Activated CD4-positive, alpha-beta T cell treated with anti-CD3 and anti-CD28 coated beads for 36 hours (primary cell): ENCODE measurements at regions not wholly inside any gene's neighbourhood (a gene's known extent, or its start where the extent isn't known, plus 50 kb on each side); places are given as distances from the start of the nearest gene placed in this dataset.

Experiments
- ATAC-seq: fragments of 200-7000 bp; cut with Tn5 transposase; one replicate; pipeline ENCODE4 v1.10.0; 2021; ENCODE audit warnings: mild to moderate bottlenecking, moderate library complexity
- CTCF ChIA-PET: fragments of 350-600 bp; sonication (Branson Sonifier 250); formaldehyde crosslinking; loops from one replicate; lab custom pipeline; 2021; ENCODE audit warnings: antibody characterized with exemption; lab: Charles Lee
- POLR2A ChIA-PET: fragments of 350-600 bp; sonication (Branson Sonifier 250); formaldehyde crosslinking; loops from one replicate; lab custom pipeline; 2021; ENCODE audit warnings: antibody characterized with exemption, inconsistent platforms; lab: Charles Lee
- DNase-seq: peaks from one replicate; pipeline ENCODE4 v3.0.0-alpha.2; 2020
- H3K27ac Mint-ChIP-seq: one replicate; pipeline ENCODE4 v1.8.0; 2021; ENCODE audit warnings: mixed read lengths
- H3K27me3 Mint-ChIP-seq: one replicate; pipeline ENCODE4 v1.8.0; 2021; ENCODE audit warnings: mixed read lengths
- H3K36me3 Mint-ChIP-seq: one replicate; pipeline ENCODE4 v1.8.0; 2021; ENCODE audit warnings: low read depth, mixed read lengths
- H3K4me1 Mint-ChIP-seq: one replicate; pipeline ENCODE4 v1.8.0; 2021; ENCODE audit warnings: mixed read lengths
- H3K4me3 Mint-ChIP-seq: one replicate; pipeline ENCODE4 v1.8.0; 2021; ENCODE audit warnings: mild to moderate bottlenecking, moderate library complexity, mixed read lengths
- H3K9me3 Mint-ChIP-seq: one replicate; pipeline ENCODE4 v1.8.0; 2021; ENCODE audit warnings: low read depth, mixed read lengths
- intact Hi-C, 2 experiments: fragments of 100-400 bp; cut with DNase I in 1 of 2; cut with micrococcal nuclease in 1 of 2; formaldehyde crosslinking; loops; one replicate each; pipeline versions ENCODE4 v1.14.2 to v1.15.1; 2022 to 2024; cut with DNase I, micrococcal nuclease

GRCh38 chr4:72971572-72971971 is 97.9 kb downstream of the COX18 start:
- H3K27me3 Mint-ChIP-seq, result peaks cover 14% of the 10 kb centered on the region
- no peaks in the 10 kb centered on the region for H3K9me3 Mint-ChIP-seq
- CTCF ChIA-PET, result interaction anchor here (1.5 kb wide), 1 partner anchor 26 kb away, joined by 3 read pairs; no protein-coding TSS in a partner anchor
- H3K36me3 Mint-ChIP-seq, result no peaks in the 10 kb centered on the region
- no peak overlapping the region for H3K4me3 Mint-ChIP-seq
- no peak for ATAC-seq
- H3K4me1 Mint-ChIP-seq, result no peaks in the 10 kb centered on the region
- no peak for DNase-seq
- POLR2A ChIA-PET, result no interaction called here
- H3K27ac Mint-ChIP-seq, result no peak overlapping the region
- intact Hi-C loops, result no loop called here

- Mint-ChIP-seq H3K27ac (no peak overlapping the region), H3K9me3 (no peaks in the 10 kb centered on the region), H3K36me3 (no peaks in the 10 kb centered on the region), H3K27me3 (peaks cover 14% of the 10 kb centered on the region), H3K4me3 (no peak overlapping the region), H3K4me1 (no peaks in the 10 kb centered on the region)
- DNase-seq (no peak), ATAC-seq (no peak)
- intact Hi-C loops, result no loop called here
- ChIA-PET POLR2A (no interaction called here), CTCF (interaction anchor here (0.6 to 1.0 kb wide), 2 partner anchors 20 to 281 kb away, joined by 3 read pairs; no protein-coding TSS in a partner anchor)
These were observed 98.8 kb downstream of the COX18 start for GRCh38 chr4:72970756-72971155.

GRCh38 chr4:72969976-72970375 is 99.5 kb downstream of the COX18 start:
- no peak overlapping the region for H3K27ac Mint-ChIP-seq
- H3K4me1 Mint-ChIP-seq, result no peaks in the 10 kb centered on the region
- ATAC-seq (no peak), DNase-seq (no peak)
- ChIA-PET CTCF (no interaction called here), POLR2A (no interaction called here)
- H3K9me3 Mint-ChIP-seq, result no peaks in the 10 kb centered on the region
- no peak overlapping the region for H3K4me3 Mint-ChIP-seq
- peaks cover 14% of the 10 kb centered on the region for H3K27me3 Mint-ChIP-seq
- intact Hi-C loops, result no loop called here
- H3K36me3 Mint-ChIP-seq, result no peaks in the 10 kb centered on the region

GRCh38 chr4:72966652-72967051 is 102.9 kb downstream of the COX18 start:
- ATAC-seq, result peak; percentile 49
- no peaks in the 10 kb centered on the region for H3K4me1 Mint-ChIP-seq
- intact Hi-C loops, result no loop called here

GRCh38 chr4:72959411-72959810 is 110.1 kb downstream of the COX18 start:
- intact Hi-C loops, result no loop called here
- Mint-ChIP-seq H3K9me3 (peaks cover 18% of the 10 kb centered on the region), H3K4me1 (no peaks in the 10 kb centered on the region), H3K36me3 (peaks cover 1% of the 10 kb centered on the region), H3K27me3 (peaks cover 28% of the 10 kb centered on the region), H3K27ac (no peak overlapping the region), H3K4me3 (no peak overlapping the region)
- CTCF ChIA-PET, result no interaction called here
- no peak for ATAC-seq
- POLR2A ChIA-PET, result no interaction called here
- no peak for DNase-seq

More at GRCh38 chr4:72966652-72967051, 102.9 kb downstream of the COX18 start:
- Mint-ChIP-seq H3K27me3 (peaks cover 20% of the 10 kb centered on the region), H3K36me3 (no peaks in the 10 kb centered on the region), H3K4me3 (no peak overlapping the region), H3K9me3 (peaks cover 8% of the 10 kb centered on the region), H3K27ac (no peak overlapping the region)
- POLR2A ChIA-PET, result no interaction called here
- peak; percentile 19 for DNase-seq
- CTCF ChIA-PET, result no interaction called here

GRCh38 chr4:72954811-72955210 is 114.7 kb downstream of the COX18 start:
- CTCF ChIA-PET, result no interaction called here

GRCh38 chr4:72953571-72953970 is 115.9 kb downstream of the COX18 start:
- intact Hi-C loops, result no loop called here
- ChIA-PET POLR2A (no interaction called here), CTCF (no interaction called here)

More at GRCh38 chr4:72954811-72955210, 114.7 kb downstream of the COX18 start:
- Mint-ChIP-seq H3K27ac (no peak overlapping the region), H3K9me3 (peaks cover 8% of the 10 kb centered on the region), H3K27me3 (peaks cover 18% of the 10 kb centered on the region), H3K4me3 (no peak overlapping the region), H3K4me1 (peaks cover 8% of the 10 kb centered on the region), H3K36me3 (peaks cover 1% of the 10 kb centered on the region)
- ATAC-seq, result no peak
- intact Hi-C loops, result no loop called here
- POLR2A ChIA-PET, result no interaction called here
- no peak for DNase-seq

GRCh38 chr4:72951628-72952027 is 117.9 kb downstream of the COX18 start:
- Mint-ChIP-seq H3K9me3 (peaks cover 2% of the 10 kb centered on the region), H3K4me1 (peaks cover 8% of the 10 kb centered on the region), H3K27me3 (peaks cover 11% of the 10 kb centered on the region), H3K27ac (no peak overlapping the region), H3K4me3 (no peak overlapping the region), H3K36me3 (no peaks in the 10 kb centered on the region)
- no peak for DNase-seq
- POLR2A ChIA-PET, result no interaction called here
- intact Hi-C loops, result no loop called here
- peak; percentile 77 for ATAC-seq
- CTCF ChIA-PET, result no interaction called here

More at GRCh38 chr4:72953571-72953970, 115.9 kb downstream of the COX18 start:
- H3K4me3 Mint-ChIP-seq, result no peak overlapping the region
- peaks cover 16% of the 10 kb centered on the region for H3K27me3 Mint-ChIP-seq
- DNase-seq, result no peak
- H3K9me3 Mint-ChIP-seq, result no peaks in the 10 kb centered on the region
- H3K4me1 Mint-ChIP-seq, result peaks cover 8% of the 10 kb centered on the region
- no peaks in the 10 kb centered on the region for H3K36me3 Mint-ChIP-seq
- no peak overlapping the region for H3K27ac Mint-ChIP-seq
- ATAC-seq, result no peak

GRCh38 chr4:72951147-72951546 is 118.4 kb downstream of the COX18 start:
- Mint-ChIP-seq H3K4me3 (no peak overlapping the region), H3K4me1 (peaks cover 8% of the 10 kb centered on the region), H3K27ac (no peak overlapping the region), H3K9me3 (peaks cover 6% of the 10 kb centered on the region), H3K27me3 (peaks cover 10% of the 10 kb centered on the region), H3K36me3 (no peaks in the 10 kb centered on the region)
- CTCF ChIA-PET, result interaction anchor here (1.1 kb wide), 1 partner anchor 20 kb away, joined by 3 read pairs; no protein-coding TSS in a partner anchor
- intact Hi-C loops, result no loop called here
- POLR2A ChIA-PET, result no interaction called here
- ATAC-seq (no peak), DNase-seq (no peak)

- CTCF ChIA-PET, result interaction anchor here (1.1 kb wide), 1 partner anchor 26 kb away, joined by 4 read pairs; no protein-coding TSS in a partner anchor
- Mint-ChIP-seq H3K9me3 (peaks cover 9% of the 10 kb centered on the region), H3K27ac (no peak overlapping the region), H3K4me3 (no peak overlapping the region), H3K36me3 (no peaks in the 10 kb centered on the region), H3K27me3 (peaks cover 6% of the 10 kb centered on the region), H3K4me1 (peaks cover 8% of the 10 kb centered on the region)
- intact Hi-C loops, result no loop called here
- ATAC-seq, result no peak
- DNase-seq, result no peak
- POLR2A ChIA-PET, result no interaction called here
These were observed 121.4 kb downstream of the COX18 start for GRCh38 chr4:72948080-72948479.

GRCh38 chr4:72945719-72946336 is 123.7 kb downstream of the COX18 start:
- ATAC-seq, result no peak
- Mint-ChIP-seq H3K4me1 (no peaks in the 10 kb centered on the region), H3K27me3 (peaks cover 6% of the 10 kb centered on the region), H3K4me3 (no peak overlapping the region), H3K9me3 (peaks cover 9% of the 10 kb centered on the region), H3K36me3 (no peaks in the 10 kb centered on the region), H3K27ac (no peak overlapping the region)
- DNase-seq, result no peak
- POLR2A ChIA-PET, result no interaction called here
- CTCF ChIA-PET, result interaction anchor here (1.1 kb wide), 2 partner anchors 24 to 27 kb away, joined by 3 to 4 read pairs; no protein-coding TSS in a partner anchor
- intact Hi-C loops, result no loop called here

- ChIA-PET POLR2A (no interaction called here), CTCF (no interaction called here)
- H3K4me3 Mint-ChIP-seq, result no peak overlapping the region
- peaks cover 9% of the 10 kb centered on the region for H3K9me3 Mint-ChIP-seq
- no peak overlapping the region for H3K27ac Mint-ChIP-seq
- no peak for ATAC-seq
- DNase-seq, result no peak
- H3K27me3 Mint-ChIP-seq, result peaks cover 4% of the 10 kb centered on the region
- H3K4me1 Mint-ChIP-seq, result no peaks in the 10 kb centered on the region
- intact Hi-C loops, result no loop called here
- H3K36me3 Mint-ChIP-seq, result no peaks in the 10 kb centered on the region
These were observed 127.0 kb downstream of the COX18 start for GRCh38 chr4:72942565-72942964.
